HG02759 (cell line): ENCODE measurements at regions not wholly inside any gene's neighbourhood (a gene's known extent, or its start where the extent isn't known, plus 50 kb on each side); places are given as distances from the start of the nearest gene placed in this dataset.

Experiments
- ATAC-seq: cut with Tn5 transposase; IDR thresholded peaks from one replicate; pipeline ENCODE4 v1.9.1; 2021; ENCODE audit warnings: mild to moderate bottlenecking, moderate library complexity; ENCODE audit not compliant: unreplicated experiment

- ATAC-seq, result no peak
Measured at GRCh38 chr10:44806950-44807349, 104.2 kb upstream of the TMEM72 start.

- ATAC-seq, result no peak
Measured at GRCh38 chr10:44807451-44807850, 103.7 kb upstream of the TMEM72 start.

GRCh38 chr10:44809647-44810046 lies 101.5 kb upstream of the TMEM72 start:
- ATAC-seq, result no peak

GRCh38 chr10:44811072-44811471 lies 100.1 kb upstream of the TMEM72 start:
- no peak for ATAC-seq

- ATAC-seq, result no peak
Measured at GRCh38 chr10:44813201-44813600, 97.9 kb upstream of the TMEM72 start.

GRCh38 chr10:44814929-44815328 lies 96.2 kb upstream of the TMEM72 start:
- no peak for ATAC-seq

GRCh38 chr10:44818041-44818649 lies 93.0 kb upstream of the TMEM72 start:
- no peak for ATAC-seq

- ATAC-seq, result no peak
Measured at GRCh38 chr10:44818701-44819127, 92.4 kb upstream of the TMEM72 start.

GRCh38 chr10:44820094-44820493 lies 91.0 kb upstream of the TMEM72 start:
- ATAC-seq, result no peak

- ATAC-seq, result no peak
Measured at GRCh38 chr10:44821290-44821689, 89.8 kb upstream of the TMEM72 start.

- ATAC-seq, result no peak
Measured at GRCh38 chr10:44822349-44822748, 88.8 kb upstream of the TMEM72 start.

- ATAC-seq, result no peak
Measured at GRCh38 chr10:44822966-44823365, 88.2 kb upstream of the TMEM72 start.

GRCh38 chr10:44824607-44825006 lies 86.5 kb upstream of the TMEM72 start:
- ATAC-seq, result no peak

- ATAC-seq, result no peak
Measured at GRCh38 chr10:44827431-44828006, 83.6 kb upstream of the TMEM72 start.

GRCh38 chr10:44828508-44829142 lies 82.5 kb upstream of the TMEM72 start:
- ATAC-seq, result no peak

- ATAC-seq, result no peak
Measured at GRCh38 chr10:44829426-44829825, 81.7 kb upstream of the TMEM72 start.

GRCh38 chr10:44830022-44830421 lies 81.1 kb upstream of the TMEM72 start:
- ATAC-seq, result no peak

- no peak for ATAC-seq
Measured at GRCh38 chr10:44831581-44831980, 79.6 kb upstream of the TMEM72 start.

- no peak for ATAC-seq
Measured at GRCh38 chr10:44832595-44833390, 78.3 kb upstream of the TMEM72 start.

GRCh38 chr10:44834131-44834530 lies 77.0 kb upstream of the TMEM72 start:
- ATAC-seq, result no peak

- no peak for ATAC-seq
Measured at GRCh38 chr10:44835300-44835699, 75.8 kb upstream of the TMEM72 start.

- ATAC-seq, result no peak
Measured at GRCh38 chr10:44843484-44843883, 67.7 kb upstream of the TMEM72 start.
